ENCODE measurements at regions not wholly inside any gene's neighbourhood (a gene's known extent, or its start where the extent isn't known, plus 50 kb on each side); places are given as distances from the start of the nearest gene placed in this dataset.

- TF ChIP-seq POLR2A (IDR thresholded peaks at IDR 0.05; ENCODE audit: low read depth, low read length) (no peak), POU2F2 (IDR thresholded peaks at IDR 0.05; ENCODE audit: low read depth, low read length) (no peak), POLR2AphosphoS5 (IDR thresholded peaks at IDR 0.05; ENCODE audit: low read depth, low read length) (no peak), TAF1 (IDR thresholded peaks at IDR 0.05; ENCODE audit: low read depth, low read length) (no peak), SPI1 (IDR thresholded peaks at IDR 0.05; ENCODE audit: low read depth, low read length) (no peak), PAX5 (IDR thresholded peaks at IDR 0.05; ENCODE audit: insufficient read depth, low read length, severe bottlenecking) (no peak)
Measured at GRCh38 chr1:87549738-87550137, 221.1 kb downstream of the LMO4 start.
